SU-DHL-6 (cell line): ENCODE measurements at regions not wholly inside any gene's neighbourhood (a gene's known extent, or its start where the extent isn't known, plus 50 kb on each side); places are given as distances from the start of the nearest gene placed in this dataset.

ENCODE experiments used
- EZH2phosphoT487 ChIP-seq: fragments of 200-600 bp; sonication (generic), shearing (Covaris generic); conservative IDR thresholded peaks from 2 replicates; pipeline ENCODE4 v1.6.1; 2018; ENCODE audit warnings: mild to moderate bottlenecking, antibody characterized with exemption, low read length, moderate library complexity, mixed read lengths
- TF ChIP-seq, protein P1 (sequence below): fragments of 200-600 bp; sonication (generic); IDR thresholded peaks from one replicate; pipeline ENCODE4 v1.5.1; 2017; ENCODE audit warnings: antibody characterized with exemption, mild to moderate bottlenecking, low read length, moderate library complexity; ENCODE audit not compliant: insufficient read depth, poor library complexity, severe bottlenecking

DNA sequence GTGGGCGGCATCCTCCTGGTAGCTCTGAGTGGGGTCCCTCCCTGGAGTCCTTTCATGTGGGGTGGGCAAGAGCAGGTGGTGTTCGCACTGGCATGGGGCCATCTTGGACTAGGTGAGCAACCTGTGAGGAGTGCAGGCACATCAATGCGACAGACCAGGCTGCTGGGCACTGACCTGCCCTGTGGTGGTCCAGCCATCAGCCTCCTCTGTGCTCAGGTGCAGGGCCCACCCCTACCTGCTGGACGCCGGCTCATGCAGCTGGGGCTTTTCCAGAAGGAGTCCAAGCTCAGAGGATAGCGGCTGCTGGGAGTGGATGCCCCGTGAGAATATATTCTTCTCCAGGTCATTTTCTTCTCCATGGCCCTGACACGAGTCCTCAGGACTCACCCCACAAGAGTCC lies 424.4 kb downstream of the GLRX3 start:
- TF ChIP-seq, protein P1, sequence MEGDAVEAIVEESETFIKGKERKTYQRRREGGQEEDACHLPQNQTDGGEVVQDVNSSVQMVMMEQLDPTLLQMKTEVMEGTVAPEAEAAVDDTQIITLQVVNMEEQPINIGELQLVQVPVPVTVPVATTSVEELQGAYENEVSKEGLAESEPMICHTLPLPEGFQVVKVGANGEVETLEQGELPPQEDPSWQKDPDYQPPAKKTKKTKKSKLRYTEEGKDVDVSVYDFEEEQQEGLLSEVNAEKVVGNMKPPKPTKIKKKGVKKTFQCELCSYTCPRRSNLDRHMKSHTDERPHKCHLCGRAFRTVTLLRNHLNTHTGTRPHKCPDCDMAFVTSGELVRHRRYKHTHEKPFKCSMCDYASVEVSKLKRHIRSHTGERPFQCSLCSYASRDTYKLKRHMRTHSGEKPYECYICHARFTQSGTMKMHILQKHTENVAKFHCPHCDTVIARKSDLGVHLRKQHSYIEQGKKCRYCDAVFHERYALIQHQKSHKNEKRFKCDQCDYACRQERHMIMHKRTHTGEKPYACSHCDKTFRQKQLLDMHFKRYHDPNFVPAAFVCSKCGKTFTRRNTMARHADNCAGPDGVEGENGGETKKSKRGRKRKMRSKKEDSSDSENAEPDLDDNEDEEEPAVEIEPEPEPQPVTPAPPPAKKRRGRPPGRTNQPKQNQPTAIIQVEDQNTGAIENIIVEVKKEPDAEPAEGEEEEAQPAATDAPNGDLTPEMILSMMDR = no peak
- no peak for TF ChIP-seq EZH2phosphoT487
